ENCODE measurements at regions not wholly inside any gene's neighbourhood (a gene's known extent, or its start where the extent isn't known, plus 50 kb on each side); places are given as distances from the start of the nearest gene placed in this dataset.

DNA sequence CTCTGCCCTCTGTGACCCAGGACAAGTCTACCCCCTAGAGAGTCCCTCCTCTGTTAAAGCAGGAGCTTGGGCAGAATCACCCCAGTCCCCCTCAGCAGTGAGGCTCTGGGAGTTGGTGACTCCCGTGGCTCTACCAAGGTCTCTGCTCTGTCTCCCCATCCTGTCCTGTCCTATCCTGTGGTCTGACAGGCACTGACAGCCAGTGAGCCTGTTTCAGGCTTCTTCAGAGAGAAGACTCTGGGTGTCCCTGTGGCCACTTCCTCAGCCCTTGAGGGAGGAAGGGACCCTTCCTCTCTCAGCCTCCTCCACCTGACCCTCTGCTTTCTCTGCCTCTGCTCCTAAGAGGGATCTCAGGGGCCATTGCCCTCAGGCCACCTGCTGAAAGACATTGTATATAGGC lies 148.7 kb downstream of the FCRL5 start:
- no peak for TF ChIP-seq POLR2AphosphoS5 (IDR thresholded peaks at IDR 0.05; ENCODE audit: insufficient read depth, low read depth, low read length)
- no peak for TF ChIP-seq POLR2A (IDR thresholded peaks at IDR 0.05; ENCODE audit: low read depth, low read length)
- TF ChIP-seq, protein P1, sequence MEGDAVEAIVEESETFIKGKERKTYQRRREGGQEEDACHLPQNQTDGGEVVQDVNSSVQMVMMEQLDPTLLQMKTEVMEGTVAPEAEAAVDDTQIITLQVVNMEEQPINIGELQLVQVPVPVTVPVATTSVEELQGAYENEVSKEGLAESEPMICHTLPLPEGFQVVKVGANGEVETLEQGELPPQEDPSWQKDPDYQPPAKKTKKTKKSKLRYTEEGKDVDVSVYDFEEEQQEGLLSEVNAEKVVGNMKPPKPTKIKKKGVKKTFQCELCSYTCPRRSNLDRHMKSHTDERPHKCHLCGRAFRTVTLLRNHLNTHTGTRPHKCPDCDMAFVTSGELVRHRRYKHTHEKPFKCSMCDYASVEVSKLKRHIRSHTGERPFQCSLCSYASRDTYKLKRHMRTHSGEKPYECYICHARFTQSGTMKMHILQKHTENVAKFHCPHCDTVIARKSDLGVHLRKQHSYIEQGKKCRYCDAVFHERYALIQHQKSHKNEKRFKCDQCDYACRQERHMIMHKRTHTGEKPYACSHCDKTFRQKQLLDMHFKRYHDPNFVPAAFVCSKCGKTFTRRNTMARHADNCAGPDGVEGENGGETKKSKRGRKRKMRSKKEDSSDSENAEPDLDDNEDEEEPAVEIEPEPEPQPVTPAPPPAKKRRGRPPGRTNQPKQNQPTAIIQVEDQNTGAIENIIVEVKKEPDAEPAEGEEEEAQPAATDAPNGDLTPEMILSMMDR (IDR thresholded peaks at IDR 0.05; ENCODE audit: extremely low read depth in 1 of 2, insufficient read depth in 1 of 2, low read depth in 1 of 2, low read length in 2 of 2), result no peak
- no peak for TF ChIP-seq MYC (IDR thresholded peaks at IDR 0.05; ENCODE audit: low read depth, low read length)
- no peak for TF ChIP-seq JUN (IDR thresholded peaks at IDR 0.05; ENCODE audit: borderline replicate concordance, insufficient read depth, insufficient read length, low read depth)
- no peak for TF ChIP-seq EZH2 (IDR thresholded peaks at IDR 0.05; ENCODE audit: borderline replicate concordance, low read depth, low read length, severe bottlenecking)
- TF ChIP-seq, protein P2, sequence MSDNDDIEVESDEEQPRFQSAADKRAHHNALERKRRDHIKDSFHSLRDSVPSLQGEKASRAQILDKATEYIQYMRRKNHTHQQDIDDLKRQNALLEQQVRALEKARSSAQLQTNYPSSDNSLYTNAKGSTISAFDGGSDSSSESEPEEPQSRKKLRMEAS (IDR thresholded peaks at IDR 0.05; ENCODE audit: insufficient read depth, insufficient read length), result no peak
- TF ChIP-seq FOS (IDR thresholded peaks at IDR 0.05; ENCODE audit: borderline replicate concordance, insufficient read depth, low read length), result no peak

Data from endothelial cell of umbilical vein (primary cell).